K562 (cell line): ENCODE measurements at regions not wholly inside any gene's neighbourhood (a gene's known extent, or its start where the extent isn't known, plus 50 kb on each side); places are given as distances from the start of the nearest gene placed in this dataset.

Experiments used
- CBX5 ChIP-seq: IDR thresholded peaks from 2 replicates; pipeline ENCODE4 v1.6.1; 2014; ENCODE audit warnings: low read depth, borderline replicate concordance
- HDGF ChIP-seq: fragments of 450-650 bp; IDR thresholded peaks from 2 replicates; pipeline ENCODE4 v1.6.1; 2016
- SMARCA4 ChIP-seq: fragments of 450-650 bp; IDR thresholded peaks from 2 replicates; pipeline ENCODE4 v1.6.1; 2016

GRCh38 chr12:42669553-42669952 lies 80.0 kb upstream of the PRICKLE1 start:
- TF ChIP-seq HDGF (no peak), SMARCA4 (no peak), CBX5 (no peak)
